Stimulated activated naive B cell treated with anti-CD40 and anti-IgM and Interleukin-4, amounts not matched to agents 10 μg/mL and 1 μg/mL and 100 μg/mL, for 72 hours (primary cell): ENCODE measurements at regions not wholly inside any gene's neighbourhood (a gene's known extent, or its start where the extent isn't known, plus 50 kb on each side); places are given as distances from the start of the nearest gene placed in this dataset.

Source experiments
- ATAC-seq, 2 donors: fragments of 150-1000 bp; cut with Tn5 transposase; replicated peaks; 2 replicates each; pipeline ENCODE4 v1.10.0; 2021; ENCODE audit warnings: moderate library complexity in 1 of 2
- DNase-seq: peaks from one replicate; pipeline ENCODE4 v3.0.0; 2021
- H3K27ac Mint-ChIP-seq: one replicate; pipeline ENCODE4 v1.8.0; 2022; ENCODE audit warnings: mild to moderate bottlenecking, mixed read lengths
- H3K27me3 Mint-ChIP-seq, 2 donors: one replicate each; pipeline ENCODE4 v1.8.0; 2022; ENCODE audit warnings: mixed read lengths in 2 of 2
- H3K36me3 Mint-ChIP-seq, 2 donors: one replicate each; pipeline ENCODE4 v1.8.0; 2022; ENCODE audit warnings: mixed read lengths in 2 of 2, mild to moderate bottlenecking in 1 of 2
- H3K4me1 Mint-ChIP-seq, 2 donors: one replicate each; pipeline ENCODE4 v1.8.0; 2022; ENCODE audit warnings: mixed read lengths in 2 of 2, mild to moderate bottlenecking in 1 of 2
- H3K4me3 Mint-ChIP-seq, 2 donors: one replicate each; pipeline ENCODE4 v1.8.0; 2022; ENCODE audit warnings: mild to moderate bottlenecking in 2 of 2, mixed read lengths in 2 of 2, moderate library complexity in 1 of 2
- H3K9me3 Mint-ChIP-seq, 2 donors: one replicate each; pipeline ENCODE4 v1.8.0; 2022; ENCODE audit warnings: mixed read lengths in 2 of 2, mild to moderate bottlenecking in 1 of 2

DNA sequence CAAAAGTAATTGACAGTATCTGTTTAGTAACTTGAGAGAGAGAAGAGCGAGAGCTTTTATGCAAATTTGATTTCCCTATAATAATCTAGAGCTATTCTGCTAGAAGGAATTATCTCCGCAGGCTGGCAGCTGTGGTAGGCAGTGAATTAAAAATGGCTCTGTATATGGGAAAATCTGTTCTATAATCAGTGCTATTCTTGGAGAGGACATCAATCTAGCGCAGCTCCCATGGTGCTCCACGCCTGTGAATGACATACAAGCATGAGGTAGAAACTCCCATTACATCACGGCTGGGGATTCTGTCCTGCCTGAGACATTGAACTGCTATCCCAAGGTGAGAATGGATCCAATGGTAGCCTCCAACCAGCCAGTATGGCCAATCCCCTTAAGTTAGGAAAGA lies 179.0 kb downstream of the DHX15 start:
- no peak for DNase-seq
- no peaks in the 10 kb centered on the region for H3K9me3 Mint-ChIP-seq
- no peak overlapping the region for H3K27ac Mint-ChIP-seq
- H3K4me3 Mint-ChIP-seq: no peak overlapping the region
- H3K4me1 Mint-ChIP-seq: no peaks in the 10 kb centered on the region
- no peaks in the 10 kb centered on the region for H3K36me3 Mint-ChIP-seq
- peaks cover 4 to 6% of the 10 kb centered on the region in 2 donors for H3K27me3 Mint-ChIP-seq
- ATAC-seq: no peak

DNA sequence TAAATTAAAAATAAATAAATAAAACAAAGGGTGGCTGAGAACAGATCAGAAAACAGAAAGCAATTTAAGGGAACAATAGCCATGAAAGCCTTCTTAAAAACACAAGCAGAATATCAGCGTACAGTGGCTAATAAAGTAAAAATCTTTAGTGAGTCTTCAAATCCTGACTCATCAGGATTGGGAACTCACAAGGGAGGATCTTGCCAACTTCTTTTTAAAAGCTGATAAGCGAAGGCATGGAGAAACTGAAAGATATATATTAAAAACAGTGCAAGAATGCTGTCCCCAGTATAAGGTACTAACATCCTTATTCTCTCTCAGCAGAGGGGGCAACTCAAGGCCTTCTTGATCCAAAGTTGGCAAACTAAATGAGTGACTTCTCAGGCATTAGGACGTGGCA lies 180.1 kb downstream of the DHX15 start:
- H3K36me3 Mint-ChIP-seq: no peaks in the 10 kb centered on the region
- ATAC-seq (no peak), DNase-seq (no peak)
- H3K4me1 Mint-ChIP-seq: no peaks in the 10 kb centered on the region
- H3K27me3 Mint-ChIP-seq: peaks cover 4 to 6% of the 10 kb centered on the region in 2 donors
- H3K9me3 Mint-ChIP-seq: no peaks in the 10 kb centered on the region
- H3K27ac Mint-ChIP-seq: no peak overlapping the region
- H3K4me3 Mint-ChIP-seq: no peak overlapping the region

DNA sequence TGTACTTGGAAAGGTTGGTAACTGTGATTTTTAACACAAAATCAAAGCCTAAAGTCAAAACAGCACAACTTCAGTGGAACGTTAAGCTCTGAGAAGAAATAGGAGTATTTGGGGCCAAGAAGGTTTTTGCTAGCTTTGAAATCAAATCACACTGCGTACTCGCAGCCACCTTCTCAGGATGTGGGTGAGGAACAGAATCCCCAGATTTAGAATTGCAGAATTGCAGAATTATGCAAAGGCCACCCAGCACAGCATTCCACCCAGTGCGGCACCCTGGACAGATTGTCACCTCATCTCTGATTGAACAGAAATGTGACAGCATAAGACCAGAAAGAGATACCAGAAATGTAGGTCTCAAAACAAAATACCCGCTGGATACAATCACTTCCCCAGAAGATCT lies 181.1 kb downstream of the DHX15 start:
- Mint-ChIP-seq H3K36me3 (no peaks in the 10 kb centered on the region), H3K9me3 (no peaks in the 10 kb centered on the region), H3K4me1 (no peaks in the 10 kb centered on the region), H3K27me3 (peaks cover 4 to 6% of the 10 kb centered on the region in 2 donors), H3K27ac (no peak overlapping the region), H3K4me3 (no peak overlapping the region)
- ATAC-seq: no peak
- DNase-seq: no peak

DNA sequence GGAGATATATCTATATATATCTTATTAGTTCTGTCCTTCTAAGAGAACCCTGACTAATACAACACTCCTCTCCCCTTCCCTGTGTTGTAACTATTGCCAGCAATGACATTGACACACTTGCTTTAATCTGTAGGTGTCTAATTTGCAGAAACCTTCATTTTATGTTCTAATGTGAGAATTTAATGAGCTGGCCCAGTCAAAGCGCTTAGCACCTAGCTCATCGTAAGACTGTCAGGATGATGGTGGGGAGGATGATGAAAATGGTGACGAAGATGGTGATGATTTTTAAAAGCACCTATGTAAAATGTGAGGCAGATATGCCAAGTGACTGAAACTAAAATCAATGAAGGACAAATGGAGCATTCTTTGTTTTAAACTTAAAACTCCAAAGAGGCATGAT lies 183.8 kb downstream of the DHX15 start:
- H3K27ac Mint-ChIP-seq: no peak overlapping the region
- no peaks in the 10 kb centered on the region for H3K4me1 Mint-ChIP-seq
- no peaks in the 10 kb centered on the region for H3K9me3 Mint-ChIP-seq
- ATAC-seq: no peak
- H3K4me3 Mint-ChIP-seq: no peak overlapping the region
- H3K27me3 Mint-ChIP-seq: peaks cover 0 to under 1% of the 10 kb centered on the region in 2 donors
- no peak for DNase-seq
- no peaks in the 10 kb centered on the region for H3K36me3 Mint-ChIP-seq

- no peaks in the 10 kb centered on the region for H3K27me3 Mint-ChIP-seq
- no peak overlapping the region for H3K4me3 Mint-ChIP-seq
- no peaks in the 10 kb centered on the region for H3K36me3 Mint-ChIP-seq
- ATAC-seq: no peak
- H3K4me1 Mint-ChIP-seq: no peaks in the 10 kb centered on the region
- no peak overlapping the region for H3K27ac Mint-ChIP-seq
- H3K9me3 Mint-ChIP-seq: no peaks in the 10 kb centered on the region
- DNase-seq: no peak
Measured at GRCh38 chr4:24396988-24397387, 187.4 kb downstream of the DHX15 start.

DNA sequence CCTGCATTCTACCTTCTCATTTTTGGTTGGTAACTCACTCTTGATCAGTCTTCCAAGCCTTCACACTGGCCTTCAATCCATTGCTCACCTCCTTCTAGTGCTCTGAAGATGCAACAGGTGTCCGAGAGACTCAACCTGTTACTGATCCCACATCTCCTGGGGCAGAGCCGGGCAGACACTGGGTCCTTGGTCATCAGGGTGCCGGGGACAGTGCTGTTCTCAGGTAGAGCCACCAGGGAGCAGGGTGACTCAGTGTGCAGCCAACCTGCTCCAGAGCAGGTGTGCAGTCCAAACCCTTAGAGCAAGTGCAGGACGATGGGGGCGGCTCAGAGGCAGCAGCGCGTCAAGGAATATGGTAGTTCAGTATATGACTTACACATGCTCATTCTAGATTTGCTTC lies 188.4 kb downstream of the DHX15 start:
- H3K4me3 Mint-ChIP-seq: no peak overlapping the region
- no peaks in the 10 kb centered on the region for H3K4me1 Mint-ChIP-seq
- ATAC-seq: peak; percentile 19 to 27
- no peaks in the 10 kb centered on the region for H3K9me3 Mint-ChIP-seq
- H3K36me3 Mint-ChIP-seq: no peaks in the 10 kb centered on the region
- H3K27ac Mint-ChIP-seq: no peak overlapping the region
- no peak for DNase-seq
- no peaks in the 10 kb centered on the region for H3K27me3 Mint-ChIP-seq

- Mint-ChIP-seq H3K36me3 (no peaks in the 10 kb centered on the region), H3K9me3 (no peaks in the 10 kb centered on the region), H3K4me1 (no peaks in the 10 kb centered on the region), H3K27me3 (no peaks in the 10 kb centered on the region), H3K27ac (no peak overlapping the region), H3K4me3 (no peak overlapping the region)
- DNase-seq (no peak), ATAC-seq (no peak)
Measured at GRCh38 chr4:24394041-24394440, 190.3 kb downstream of the DHX15 start.

GRCh38 chr4:24392613-24393012 lies 191.7 kb downstream of the DHX15 start:
- Mint-ChIP-seq H3K27ac (no peak overlapping the region), H3K27me3 (no peaks in the 10 kb centered on the region), H3K9me3 (peaks cover 2 to 5% of the 10 kb centered on the region in 2 donors), H3K4me3 (no peak overlapping the region), H3K4me1 (no peaks in the 10 kb centered on the region), H3K36me3 (no peaks in the 10 kb centered on the region)
- no peak for DNase-seq
- no peak for ATAC-seq

DNA sequence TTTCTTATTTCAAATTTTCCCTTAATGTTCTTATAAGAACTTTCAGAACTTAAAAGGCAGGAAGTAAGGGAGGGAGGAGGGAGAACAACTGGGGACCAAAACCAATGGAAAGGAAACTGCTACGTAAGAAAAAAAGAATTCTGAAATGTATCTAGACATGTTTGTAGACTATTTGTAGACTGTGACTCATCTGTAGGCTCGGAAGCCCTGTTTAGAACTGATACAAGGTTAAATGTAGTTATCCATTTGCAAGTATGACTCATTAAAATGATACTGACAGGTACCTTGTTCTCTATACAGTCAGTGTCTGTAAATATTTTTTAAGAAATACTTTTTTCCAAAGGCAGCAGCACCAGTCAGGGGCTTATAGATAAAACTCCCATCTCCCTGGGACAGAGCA lies 202.0 kb downstream of the DHX15 start:
- no peak overlapping the region for H3K4me3 Mint-ChIP-seq
- H3K9me3 Mint-ChIP-seq: peaks cover under 1 to 5% of the 10 kb centered on the region in 2 donors
- H3K36me3 Mint-ChIP-seq: no peaks in the 10 kb centered on the region
- no peaks in the 10 kb centered on the region for H3K27me3 Mint-ChIP-seq
- ATAC-seq: peak in 1 of 2 donors; percentile 42
- H3K4me1 Mint-ChIP-seq: no peaks in the 10 kb centered on the region
- no peak overlapping the region for H3K27ac Mint-ChIP-seq
- DNase-seq: no peak

- Mint-ChIP-seq H3K27ac (no peak overlapping the region), H3K9me3 (peaks cover 0 to 4% of the 10 kb centered on the region in 2 donors), H3K4me3 (no peak overlapping the region), H3K27me3 (no peaks in the 10 kb centered on the region), H3K36me3 (no peaks in the 10 kb centered on the region), H3K4me1 (no peaks in the 10 kb centered on the region)
- no peak for DNase-seq
- ATAC-seq: no peak
Measured at GRCh38 chr4:24380957-24381665, 203.2 kb downstream of the DHX15 start.

DNA sequence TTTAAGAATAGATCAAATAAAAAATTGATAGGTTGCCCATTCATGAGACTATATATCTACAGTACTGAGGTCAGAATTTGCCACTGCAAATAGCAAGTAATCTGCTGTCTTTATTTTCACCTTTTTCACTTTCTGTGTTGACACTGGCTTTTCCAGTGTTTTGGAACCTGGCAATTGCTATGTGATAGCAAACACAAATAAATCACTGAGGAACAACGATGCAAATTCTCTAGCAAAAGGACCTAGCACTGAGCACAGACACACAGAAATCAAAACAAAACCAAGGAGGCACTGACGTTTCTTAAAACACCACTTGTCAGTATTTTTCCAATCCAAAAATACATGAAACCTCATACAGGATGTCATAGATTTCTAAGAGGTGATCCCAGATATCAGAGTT lies 210.7 kb downstream of the DHX15 start:
- Mint-ChIP-seq H3K9me3 (no peaks in the 10 kb centered on the region), H3K27me3 (no peaks in the 10 kb centered on the region), H3K4me3 (no peak overlapping the region), H3K36me3 (no peaks in the 10 kb centered on the region), H3K27ac (no peak overlapping the region), H3K4me1 (no peaks in the 10 kb centered on the region)
- no peak for DNase-seq
- no peak for ATAC-seq

GRCh38 chr4:24372881-24373280 lies 211.5 kb downstream of the DHX15 start:
- no peak for ATAC-seq
- no peak for DNase-seq
- no peaks in the 10 kb centered on the region for H3K36me3 Mint-ChIP-seq
- no peak overlapping the region for H3K4me3 Mint-ChIP-seq
- H3K4me1 Mint-ChIP-seq: no peaks in the 10 kb centered on the region
- H3K27me3 Mint-ChIP-seq: peaks cover 0 to 3% of the 10 kb centered on the region in 2 donors
- H3K9me3 Mint-ChIP-seq: no peaks in the 10 kb centered on the region
- peak overlapping the region; percentile 57 for H3K27ac Mint-ChIP-seq

DNA sequence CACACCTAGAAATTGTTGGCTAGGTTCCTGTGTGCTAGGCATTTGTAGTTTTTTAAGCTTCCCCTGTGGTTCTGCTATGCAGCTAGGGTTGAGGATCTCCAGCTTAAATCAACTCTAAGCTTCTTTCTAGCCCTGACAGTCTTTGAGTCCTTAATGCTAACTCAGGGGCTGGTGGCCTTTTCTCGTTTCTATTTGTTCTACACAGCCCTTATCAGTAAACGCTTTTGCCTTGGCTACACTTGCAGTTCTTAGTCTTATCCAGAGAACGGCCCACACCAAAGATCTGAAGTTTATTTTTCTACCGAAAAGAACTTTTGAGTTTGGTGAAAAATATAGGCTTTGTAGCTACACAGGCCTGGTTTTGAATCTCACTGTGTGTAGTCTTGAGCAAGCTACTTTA lies 212.0 kb downstream of the DHX15 start:
- ATAC-seq: no peak
- Mint-ChIP-seq H3K4me1 (no peaks in the 10 kb centered on the region), H3K27ac (no peak overlapping the region), H3K9me3 (no peaks in the 10 kb centered on the region), H3K4me3 (no peak overlapping the region), H3K36me3 (no peaks in the 10 kb centered on the region), H3K27me3 (peaks cover 0 to 3% of the 10 kb centered on the region in 2 donors)
- DNase-seq: no peak

DNA sequence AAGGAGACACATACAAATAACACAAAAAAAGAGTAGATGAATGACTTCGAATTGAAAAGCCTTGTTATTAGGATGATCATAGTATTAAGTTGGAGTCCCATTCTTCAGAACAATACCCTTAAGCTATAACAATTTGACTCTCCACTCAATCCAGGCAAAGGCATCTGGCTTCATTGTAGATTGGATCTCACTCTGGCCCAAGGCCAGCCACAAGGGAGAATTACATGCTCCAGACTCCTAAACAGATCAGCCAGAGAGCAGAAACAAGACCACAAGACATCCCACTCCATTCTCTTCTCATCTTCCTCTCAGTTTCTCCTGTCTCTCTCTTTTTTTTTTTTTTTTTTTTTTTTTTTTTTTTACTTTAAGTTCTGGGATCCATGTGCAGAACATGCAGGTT lies 213.9 kb downstream of the DHX15 start:
- Mint-ChIP-seq H3K4me1 (no peaks in the 10 kb centered on the region), H3K4me3 (no peak overlapping the region), H3K9me3 (no peaks in the 10 kb centered on the region), H3K27me3 (peaks cover 0 to 3% of the 10 kb centered on the region in 2 donors), H3K36me3 (no peaks in the 10 kb centered on the region), H3K27ac (no peak overlapping the region)
- ATAC-seq (no peak), DNase-seq (no peak)

GRCh38 chr4:24369507-24370029 lies 214.8 kb downstream of the DHX15 start:
- Mint-ChIP-seq H3K4me3 (no peak overlapping the region), H3K4me1 (no peaks in the 10 kb centered on the region), H3K27ac (no peak overlapping the region), H3K36me3 (no peaks in the 10 kb centered on the region), H3K9me3 (no peaks in the 10 kb centered on the region), H3K27me3 (peaks cover 0 to 3% of the 10 kb centered on the region in 2 donors)
- ATAC-seq (no peak), DNase-seq (no peak)
